ENCODE measurements at regions not wholly inside any gene's neighbourhood (a gene's known extent, or its start where the extent isn't known, plus 50 kb on each side); places are given as distances from the start of the nearest gene placed in this dataset.

DNA sequence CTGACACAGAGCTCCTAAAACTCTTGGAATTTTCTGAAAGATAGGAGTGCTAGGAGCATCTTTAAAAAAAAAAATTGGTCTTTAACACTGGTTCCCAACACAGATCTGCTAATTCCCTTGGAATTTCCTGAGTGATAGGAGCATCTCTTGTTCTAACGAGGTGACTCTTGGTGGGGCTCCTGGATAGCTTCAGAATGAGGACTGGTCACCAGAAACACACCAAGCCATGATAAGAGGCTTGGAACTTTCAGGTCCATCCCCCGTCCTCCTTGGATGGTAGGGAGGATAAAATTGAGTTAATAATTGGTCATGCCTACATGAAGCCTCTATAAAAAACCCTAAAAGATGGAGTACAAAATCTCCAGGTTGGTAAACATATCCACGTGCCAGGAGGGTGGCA lies 64.5 kb upstream of the LDLRAD3 start:
- Mint-ChIP-seq H3K27me3 (ENCODE audit: low read depth) (peaks cover 8% of the 10 kb centered on the region), H3K9me3 (peaks cover 2% of the 10 kb centered on the region), H3K4me1 (peaks cover 3% of the 10 kb centered on the region), H3K36me3 (ENCODE audit: low read depth) (no peaks in the 10 kb centered on the region), H3K4me3 (no peak overlapping the region), H3K27ac (no peak overlapping the region)
- TF ChIP-seq, protein P1, sequence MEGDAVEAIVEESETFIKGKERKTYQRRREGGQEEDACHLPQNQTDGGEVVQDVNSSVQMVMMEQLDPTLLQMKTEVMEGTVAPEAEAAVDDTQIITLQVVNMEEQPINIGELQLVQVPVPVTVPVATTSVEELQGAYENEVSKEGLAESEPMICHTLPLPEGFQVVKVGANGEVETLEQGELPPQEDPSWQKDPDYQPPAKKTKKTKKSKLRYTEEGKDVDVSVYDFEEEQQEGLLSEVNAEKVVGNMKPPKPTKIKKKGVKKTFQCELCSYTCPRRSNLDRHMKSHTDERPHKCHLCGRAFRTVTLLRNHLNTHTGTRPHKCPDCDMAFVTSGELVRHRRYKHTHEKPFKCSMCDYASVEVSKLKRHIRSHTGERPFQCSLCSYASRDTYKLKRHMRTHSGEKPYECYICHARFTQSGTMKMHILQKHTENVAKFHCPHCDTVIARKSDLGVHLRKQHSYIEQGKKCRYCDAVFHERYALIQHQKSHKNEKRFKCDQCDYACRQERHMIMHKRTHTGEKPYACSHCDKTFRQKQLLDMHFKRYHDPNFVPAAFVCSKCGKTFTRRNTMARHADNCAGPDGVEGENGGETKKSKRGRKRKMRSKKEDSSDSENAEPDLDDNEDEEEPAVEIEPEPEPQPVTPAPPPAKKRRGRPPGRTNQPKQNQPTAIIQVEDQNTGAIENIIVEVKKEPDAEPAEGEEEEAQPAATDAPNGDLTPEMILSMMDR (IDR thresholded peaks at IDR 0.05; ENCODE audit: unreplicated experiment in 3 of 3) = no peak

DNA sequence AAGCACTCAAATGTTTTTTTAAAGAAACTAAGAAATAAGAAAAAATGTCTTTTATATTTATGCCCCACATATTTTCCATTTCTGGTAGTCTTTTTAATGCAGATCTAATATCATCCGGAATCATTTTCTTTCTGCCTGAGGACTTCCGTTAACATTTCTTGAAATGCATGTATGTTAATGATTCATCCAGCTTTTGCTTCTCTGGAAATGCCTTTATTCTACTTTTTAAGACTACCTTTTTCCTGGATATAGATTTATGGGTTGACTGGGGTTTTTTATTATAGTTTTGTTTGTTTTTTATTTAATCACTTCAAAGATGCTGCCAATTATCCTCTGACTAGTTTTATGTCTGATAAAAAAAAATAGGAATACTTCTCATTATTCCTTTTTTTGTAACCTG lies 57.1 kb upstream of the LDLRAD3 start:
- Mint-ChIP-seq H3K4me3 (no peak overlapping the region), H3K27ac (no peak overlapping the region), H3K4me1 (peaks cover 13% of the 10 kb centered on the region), H3K27me3 (ENCODE audit: low read depth) (peaks cover 4% of the 10 kb centered on the region), H3K9me3 (peaks cover 10% of the 10 kb centered on the region), H3K36me3 (ENCODE audit: low read depth) (no peaks in the 10 kb centered on the region)
- TF ChIP-seq, protein P1 (IDR thresholded peaks at IDR 0.05; ENCODE audit: unreplicated experiment in 3 of 3) = no peak

- Mint-ChIP-seq H3K9me3 (peaks cover 10% of the 10 kb centered on the region), H3K27me3 (ENCODE audit: low read depth) (peaks cover 4% of the 10 kb centered on the region), H3K27ac (no peak overlapping the region), H3K4me1 (peaks cover 13% of the 10 kb centered on the region), H3K36me3 (ENCODE audit: low read depth) (no peaks in the 10 kb centered on the region), H3K4me3 (no peak overlapping the region)
- TF ChIP-seq, protein P1 (IDR thresholded peaks at IDR 0.05; ENCODE audit: unreplicated experiment in 3 of 3) = no peak
Observed at GRCh38 chr11:35887737-35888136, 56.1 kb upstream of the LDLRAD3 start.

DNA sequence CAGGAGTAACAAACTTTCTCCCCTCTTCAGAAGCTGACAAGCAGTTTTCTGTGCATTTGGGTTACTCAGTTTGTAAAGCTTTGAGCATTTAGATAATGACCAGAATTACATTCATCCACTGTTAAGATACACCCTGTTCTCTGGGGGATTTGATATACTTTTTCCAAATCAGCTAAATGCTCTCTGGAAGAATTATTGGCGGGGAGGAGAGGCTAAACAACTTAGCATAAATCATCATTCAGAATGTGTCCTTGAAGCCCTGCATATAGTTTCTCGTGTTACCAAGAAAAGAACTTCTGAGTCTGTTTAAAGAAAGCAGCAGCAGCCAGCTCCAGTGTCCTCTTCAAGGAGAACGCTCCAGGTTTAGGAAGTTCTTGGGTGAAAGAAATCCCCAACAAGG lies 54.9 kb upstream of the LDLRAD3 start:
- Mint-ChIP-seq H3K27ac (peak overlapping the region; percentile 4 to 20 (median 10)), H3K36me3 (ENCODE audit: low read depth) (no peaks in the 10 kb centered on the region), H3K27me3 (ENCODE audit: low read depth) (peaks cover 4% of the 10 kb centered on the region), H3K9me3 (peaks cover 8% of the 10 kb centered on the region), H3K4me1 (peaks cover 22% of the 10 kb centered on the region), H3K4me3 (no peak overlapping the region)
- TF ChIP-seq, protein P1 (IDR thresholded peaks at IDR 0.05; ENCODE audit: unreplicated experiment in 3 of 3) = no peak

GRCh38 chr11:35891096-35891495 lies 52.8 kb upstream of the LDLRAD3 start:
- Mint-ChIP-seq H3K4me1 (peaks cover 29% of the 10 kb centered on the region), H3K36me3 (ENCODE audit: low read depth) (no peaks in the 10 kb centered on the region), H3K9me3 (peaks cover 7% of the 10 kb centered on the region), H3K27me3 (ENCODE audit: low read depth) (no peaks in the 10 kb centered on the region), H3K4me3 (no peak overlapping the region), H3K27ac (no peak overlapping the region)
- TF ChIP-seq, protein P1 (IDR thresholded peaks at IDR 0.05; ENCODE audit: unreplicated experiment in 3 of 3) = no peak

- H3K27me3 Mint-ChIP-seq (ENCODE audit: low read depth) = no peaks in the 10 kb centered on the region
- TF ChIP-seq, protein P1 (IDR thresholded peaks at IDR 0.05; ENCODE audit: unreplicated experiment in 3 of 3) = no peak
- H3K27ac Mint-ChIP-seq = no peak overlapping the region
- no peak overlapping the region for H3K4me3 Mint-ChIP-seq
- H3K4me1 Mint-ChIP-seq = peaks cover 29% of the 10 kb centered on the region
- H3K9me3 Mint-ChIP-seq = peaks cover 7% of the 10 kb centered on the region
- H3K36me3 Mint-ChIP-seq (ENCODE audit: low read depth) = no peaks in the 10 kb centered on the region
Observed at GRCh38 chr11:35892166-35892565, 51.7 kb upstream of the LDLRAD3 start.

All from nephron (organoid).